OCI-LY7 (cell line): ENCODE measurements at regions not wholly inside any gene's neighbourhood (a gene's known extent, or its start where the extent isn't known, plus 50 kb on each side); places are given as distances from the start of the nearest gene placed in this dataset.

ENCODE experiments used
- BruUV-seq: library from RNA; stranded (reverse); fragments of 400-500 nt; replicated peaks from 2 replicates; lab custom pipeline; 2021; lab: Mats Ljungman, UMichigan
- CTCF ChIA-PET: fragments of 300-600 bp; sonication (Branson Sonifier 250); formaldehyde crosslinking; loops from one replicate; lab custom pipeline; 2022; ENCODE audit warnings: antibody characterized with exemption; ENCODE audit not compliant: unreplicated experiment; lab: Charles Lee
- POLR2A ChIA-PET: fragments of 300-600 bp; sonication (Branson Sonifier 250); formaldehyde crosslinking; loops from one replicate; lab custom pipeline; 2022; ENCODE audit warnings: antibody characterized with exemption; lab: Charles Lee
- DNase-seq: peaks from one replicate; pipeline ENCODE4 v3.0.0-alpha.2; 2015; ENCODE audit warnings: low spot score
- H2AFZ ChIP-seq: fragments of 200-600 bp; sonication (generic), shearing (Covaris generic); 2 replicates; pipeline ENCODE4 v1.6.1; 2014; ENCODE audit warnings: mild to moderate bottlenecking, antibody characterized with exemption, low read length, moderate library complexity
- H3K27ac ChIP-seq: fragments of 200-600 bp; sonication (generic); 2 replicates; pipeline ENCODE4 v1.5.1; 2014; ENCODE audit warnings: mixed run types, low read depth, mild to moderate bottlenecking, moderate library complexity, low read length, inconsistent platforms; ENCODE audit not compliant: poor library complexity, severe bottlenecking
- H3K36me3 ChIP-seq: fragments of 200-600 bp; sonication (generic); 2 replicates; pipeline ENCODE4 v1.6.1; 2014; ENCODE audit warnings: mild to moderate bottlenecking, antibody characterized with exemption, low read length, moderate library complexity, mixed read lengths; ENCODE audit not compliant: insufficient read depth
- H3K4me1 ChIP-seq: fragments of 200-600 bp; sonication (generic); 2 replicates; pipeline ENCODE4 v1.5.1; 2014; ENCODE audit warnings: mild to moderate bottlenecking, low read length; ENCODE audit not compliant: insufficient read depth, poor library complexity, severe bottlenecking
- H3K4me2 ChIP-seq: fragments of 200-600 bp; sonication (generic); 2 replicates; pipeline ENCODE4 v1.6.1; 2014; ENCODE audit warnings: mild to moderate bottlenecking, low read length
- H3K4me3 ChIP-seq: fragments of 200-600 bp; sonication (generic); 2 replicates; pipeline ENCODE4 v1.5.1; 2014; ENCODE audit warnings: mild to moderate bottlenecking, low read depth, low read length; ENCODE audit not compliant: poor library complexity, severe bottlenecking
- H3K79me2 ChIP-seq: fragments of 200-600 bp; sonication (generic); 2 replicates; pipeline ENCODE4 v1.6.1; 2016; ENCODE audit warnings: low read depth, mild to moderate bottlenecking, low read length, moderate library complexity, mixed read lengths; ENCODE audit not compliant: insufficient read depth
- H3K9me2 ChIP-seq: fragments of 200-600 bp; sonication (generic); 2 replicates; pipeline ENCODE4 v1.6.1; 2016; ENCODE audit warnings: mild to moderate bottlenecking, low read length, mixed read lengths; ENCODE audit not compliant: insufficient read depth
- H3K9me3 ChIP-seq: fragments of 200-600 bp; sonication (generic); 2 replicates; pipeline ENCODE4 v1.6.1; 2014; ENCODE audit warnings: mild to moderate bottlenecking, mixed run types, low read length, mixed read lengths
- H4K20me1 ChIP-seq: fragments of 200-600 bp; sonication (generic); 2 replicates; pipeline ENCODE4 v1.6.1; 2014; ENCODE audit warnings: mild to moderate bottlenecking, antibody characterized with exemption, low read length, moderate library complexity, mixed read lengths; ENCODE audit not compliant: insufficient read depth
- CTCF ChIP-seq: fragments of 200-600 bp; sonication (generic); conservative IDR thresholded peaks from 2 replicates; pipeline ENCODE4 v1.5.1; 2014; ENCODE audit warnings: mild to moderate bottlenecking, antibody characterized with exemption, low read length, moderate library complexity, mixed read lengths
- EZH2phosphoT487 ChIP-seq: fragments of 200-600 bp; sonication (generic); IDR thresholded peaks from 2 replicates; pipeline ENCODE4 v1.6.1; 2018; ENCODE audit warnings: low read depth, borderline replicate concordance, mild to moderate bottlenecking, mixed run types, antibody characterized with exemption, low read length, moderate library complexity, mixed read lengths
- intact Hi-C: fragments of 100-400 bp; cut with micrococcal nuclease; formaldehyde crosslinking; loops from one replicate; pipeline ENCODE4 v1.10.0; 2022; ENCODE audit not compliant: unreplicated experiment

GRCh38 chr16:49937886-49938285 is 82.0 kb upstream of the ZNF423 start:
- Histone ChIP-seq H3K4me2 (no peak overlapping the region), H3K36me3 (no peaks in the 10 kb centered on the region), H3K9me3 (no peaks in the 10 kb centered on the region), H3K9me2 (no peaks in the 10 kb centered on the region), H3K79me2 (no peaks in the 10 kb centered on the region), H4K20me1 (no peaks in the 10 kb centered on the region), H2AFZ (no peak overlapping the region), H3K4me1 (no peaks in the 10 kb centered on the region), H3K4me3 (no peak overlapping the region), H3K27ac (no peak overlapping the region)
- ChIA-PET POLR2A (interaction anchor here (0.7 to 0.9 kb wide), 2 partner anchors 23 to 272 kb away, joined by 3 read pairs; no protein-coding TSS in a partner anchor), CTCF (no interaction called here)
- BruUV-seq, result no TSS peak
- DNase-seq, result no peak
- TF ChIP-seq EZH2phosphoT487 (no peak), CTCF (no peak)
- intact Hi-C loops, result no loop called here

GRCh38 chr16:49939495-49939894 is 83.6 kb upstream of the ZNF423 start:
- H4K20me1 ChIP-seq, result no peaks in the 10 kb centered on the region
- no peak overlapping the region for H3K4me3 ChIP-seq
- BruUV-seq, result no TSS peak
- ChIA-PET CTCF (no interaction called here), POLR2A (interaction anchor here (0.6 kb wide), 1 partner anchor 127 kb away, joined by 3 read pairs; the partner anchor contains the start of gene HEATR3)
- H3K9me3 ChIP-seq, result no peaks in the 10 kb centered on the region
- no peak overlapping the region for H2AFZ ChIP-seq
- H3K79me2 ChIP-seq, result no peaks in the 10 kb centered on the region
- H3K4me1 ChIP-seq, result no peaks in the 10 kb centered on the region
- H3K9me2 ChIP-seq, result no peaks in the 10 kb centered on the region
- TF ChIP-seq EZH2phosphoT487 (no peak), CTCF (no peak)
- no peaks in the 10 kb centered on the region for H3K36me3 ChIP-seq
- no peak overlapping the region for H3K27ac ChIP-seq
- no peak for DNase-seq
- no peak overlapping the region for H3K4me2 ChIP-seq
- intact Hi-C loops, result no loop called here

DNA sequence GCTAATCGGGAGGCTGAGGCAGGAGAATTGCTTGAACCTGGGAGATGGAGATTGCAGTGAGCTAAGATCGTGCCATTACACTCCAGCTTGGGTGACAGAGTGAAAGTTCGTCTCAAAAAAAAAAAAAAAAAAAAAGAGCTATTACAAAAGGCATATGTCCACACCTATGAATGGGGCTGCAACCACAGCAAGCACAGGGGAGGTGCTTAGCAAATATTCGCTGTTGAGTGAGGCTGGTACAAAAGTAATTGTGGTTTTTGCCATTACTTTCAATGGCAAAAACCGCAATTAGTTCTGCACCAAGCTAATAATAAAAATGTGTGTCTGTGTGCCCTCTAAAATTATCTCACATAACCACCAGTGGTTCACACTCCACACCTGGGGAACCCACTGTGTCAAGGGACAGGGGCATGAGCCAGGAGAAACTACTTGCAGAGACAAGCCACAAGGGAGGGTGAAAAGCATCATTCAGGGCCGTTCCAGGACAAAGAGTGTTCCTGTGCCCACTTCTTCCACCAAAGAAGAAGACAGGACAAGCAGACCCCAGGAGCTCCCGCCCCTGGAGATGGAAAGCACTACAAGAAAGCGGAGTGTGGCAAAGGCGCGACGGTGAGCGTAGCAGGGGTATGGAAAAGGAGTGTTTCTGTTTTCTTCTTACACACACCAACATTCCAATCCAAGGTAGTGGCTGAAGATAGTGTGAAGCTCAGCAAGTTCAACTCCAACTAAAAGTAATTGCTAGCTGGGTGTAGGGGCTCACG is 84.4 kb upstream of the CNEP1R1 start:
- Histone ChIP-seq H3K27ac (no peak overlapping the region), H3K4me3 (no peak overlapping the region), H3K4me1 (no peaks in the 10 kb centered on the region), H3K9me3 (no peaks in the 10 kb centered on the region), H3K4me2 (no peak overlapping the region), H2AFZ (no peak overlapping the region), H3K9me2 (no peaks in the 10 kb centered on the region), H4K20me1 (no peaks in the 10 kb centered on the region), H3K79me2 (no peaks in the 10 kb centered on the region), H3K36me3 (no peaks in the 10 kb centered on the region)
- DNase-seq, result no peak
- POLR2A ChIA-PET, result interaction anchor here (0.7 kb wide), 1 partner anchor 935 kb away, joined by 4 read pairs; no protein-coding TSS in a partner anchor
- BruUV-seq, result no TSS peak
- CTCF ChIA-PET, result interaction anchor here (0.6 kb wide), 1 partner anchor 84 kb away, joined by 3 read pairs; no protein-coding TSS in a partner anchor
- intact Hi-C loops, result no loop called here
- TF ChIP-seq EZH2phosphoT487 (no peak), CTCF (no peak)
